HG03135 (cell line): ENCODE measurements at regions not wholly inside any gene's neighbourhood (a gene's known extent, or its start where the extent isn't known, plus 50 kb on each side); places are given as distances from the start of the nearest gene placed in this dataset.
"Not testable (repeated sequence)": the region's sequence is repeated elsewhere in the genome, so short reads cannot be mapped to it uniquely, and the experiment has no call there.

ENCODE experiments used
- ATAC-seq: cut with Tn5 transposase; IDR thresholded peaks from one replicate; pipeline ENCODE4 v1.9.1; 2021; ENCODE audit warnings: mild to moderate bottlenecking, moderate library complexity; ENCODE audit not compliant: unreplicated experiment

- ATAC-seq, result no peak
These were observed 193.6 kb upstream of the SPRED2 start for GRCh38 chr2:65625982-65626381.

GRCh38 chr2:65622951-65623535, 190.6 kb upstream of the SPRED2 start:
- ATAC-seq, result no peak

- no peak for ATAC-seq
These were observed 190.1 kb upstream of the SPRED2 start for GRCh38 chr2:65622499-65622898.

GRCh38 chr2:65620524-65620923, 188.1 kb upstream of the SPRED2 start:
- ATAC-seq, result no peak

- ATAC-seq, result no peak
These were observed 187.6 kb upstream of the SPRED2 start for GRCh38 chr2:65620026-65620425.

GRCh38 chr2:65615602-65616001, 183.2 kb upstream of the SPRED2 start:
- ATAC-seq, result no peak

- no peak for ATAC-seq
These were observed 181.7 kb upstream of the SPRED2 start for GRCh38 chr2:65613968-65614555.

GRCh38 chr2:65611488-65611887, 179.1 kb upstream of the SPRED2 start:
- ATAC-seq, result no peak

- ATAC-seq, result no peak
These were observed 176.5 kb upstream of the SPRED2 start for GRCh38 chr2:65608916-65609315.

- no peak for ATAC-seq
These were observed 176.1 kb upstream of the SPRED2 start for GRCh38 chr2:65608466-65608865.

- ATAC-seq, result no peak
These were observed 175.4 kb upstream of the SPRED2 start for GRCh38 chr2:65607662-65608305.

GRCh38 chr2:65605743-65606058, 173.3 kb upstream of the SPRED2 start:
- ATAC-seq, result peak; percentile 36

- no peak for ATAC-seq
These were observed 172.8 kb upstream of the SPRED2 start for GRCh38 chr2:65605058-65605742.

- ATAC-seq, result no peak
These were observed 171.8 kb upstream of the SPRED2 start for GRCh38 chr2:65604246-65604645.

- no peak for ATAC-seq
These were observed 170.3 kb upstream of the SPRED2 start for GRCh38 chr2:65602603-65603235.

GRCh38 chr2:65600871-65601270, 168.5 kb upstream of the SPRED2 start:
- ATAC-seq, result not testable (repeated sequence)

GRCh38 chr2:65600351-65600750, 168.0 kb upstream of the SPRED2 start:
- not testable (repeated sequence) for ATAC-seq

- no peak for ATAC-seq
These were observed 167.3 kb upstream of the SPRED2 start for GRCh38 chr2:65599693-65600092.

- no peak for ATAC-seq
These were observed 166.6 kb upstream of the SPRED2 start for GRCh38 chr2:65598996-65599395.

GRCh38 chr2:65598264-65598663, 165.9 kb upstream of the SPRED2 start:
- ATAC-seq, result no peak

- ATAC-seq, result no peak
These were observed 163.2 kb upstream of the SPRED2 start for GRCh38 chr2:65595630-65596029.

GRCh38 chr2:65594150-65594549, 161.8 kb upstream of the SPRED2 start:
- no peak for ATAC-seq
